LoVo (cell line): ENCODE measurements at regions not wholly inside any gene's neighbourhood (a gene's known extent, or its start where the extent isn't known, plus 50 kb on each side); places are given as distances from the start of the nearest gene placed in this dataset.

ENCODE experiments used
- DNase-seq: peaks from one replicate; pipeline ENCODE4 v3.0.0-alpha.2; 2016; ENCODE audit warnings: low spot score

DNA sequence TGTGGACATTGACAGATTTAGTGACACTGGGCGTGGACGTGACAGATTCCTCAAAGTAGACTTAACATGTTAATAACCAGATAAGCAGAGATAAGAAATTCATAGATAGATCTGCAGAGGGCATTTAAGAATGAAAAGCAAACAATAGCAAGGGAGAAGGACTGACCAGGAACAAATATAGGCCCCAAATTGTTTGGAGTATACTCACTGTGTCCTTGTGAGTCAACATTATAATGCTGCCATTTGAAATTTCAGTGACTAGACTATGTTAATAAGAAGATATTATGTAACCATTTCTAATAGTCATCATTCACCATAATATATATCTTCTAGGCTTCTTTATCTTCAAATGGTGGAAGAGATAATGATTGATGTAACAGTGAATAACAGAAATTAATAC lies 78.1 kb upstream of the SLC38A11 start:
- no peak for DNase-seq

DNA sequence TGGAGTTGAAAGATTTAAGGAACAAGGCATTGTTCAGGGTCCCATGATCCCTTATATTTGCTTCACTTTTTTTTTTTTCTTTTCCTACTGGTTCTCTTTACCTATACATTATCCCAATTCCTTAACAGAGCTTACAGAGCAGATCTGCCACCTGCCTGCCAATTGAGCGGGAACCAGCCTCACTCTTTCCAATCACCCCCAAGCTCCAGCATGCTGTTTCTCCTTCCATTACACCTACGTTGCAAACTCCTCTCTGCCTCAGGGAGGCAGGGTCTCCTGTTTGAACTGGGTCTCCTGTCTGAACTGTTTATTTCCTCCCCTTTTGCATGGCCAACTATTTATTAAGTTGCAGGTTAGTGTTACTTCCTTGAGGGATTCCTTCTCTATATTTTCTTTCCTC lies 77.2 kb upstream of the SLC38A11 start:
- DNase-seq, result no peak

DNA sequence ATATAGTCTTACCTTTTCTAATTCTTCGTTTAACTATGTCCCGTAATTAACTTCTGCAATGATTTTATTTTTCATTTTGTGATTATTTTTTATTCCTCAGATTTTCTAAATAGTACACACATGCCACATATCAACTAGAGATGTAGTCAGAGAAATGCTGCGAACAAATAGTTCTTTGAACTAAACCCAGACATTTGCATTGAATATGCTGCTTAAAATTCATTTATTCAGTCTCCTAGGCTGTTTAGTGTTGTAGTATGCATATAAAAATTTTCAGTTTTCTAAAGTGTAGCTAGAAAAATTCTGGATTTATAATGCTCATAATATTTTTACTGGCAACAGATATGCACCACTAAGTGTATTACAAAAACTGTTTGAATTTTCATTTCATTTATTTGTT lies 68.9 kb upstream of the SLC38A11 start:
- DNase-seq, result no peak

DNA sequence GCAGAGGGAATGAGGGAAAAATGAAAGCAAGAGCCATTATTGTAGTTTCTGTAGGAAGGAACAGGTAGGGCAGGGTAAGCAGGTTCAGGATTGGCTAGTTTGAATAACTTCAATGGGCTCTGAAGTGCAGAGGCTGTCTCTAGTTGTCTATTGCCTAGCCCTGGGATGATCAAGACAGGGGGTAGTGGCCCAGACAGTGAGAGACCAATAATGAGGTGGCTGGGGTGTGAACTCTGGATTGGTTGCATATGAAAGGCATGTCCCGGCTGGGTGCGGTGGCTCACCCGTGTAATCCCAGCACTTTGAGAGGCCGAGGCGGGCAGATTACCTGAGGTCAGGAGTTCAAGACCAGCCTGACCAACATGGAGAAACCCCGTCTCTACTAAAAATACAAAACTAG lies 67.5 kb upstream of the SLC38A11 start:
- no peak for DNase-seq

DNA sequence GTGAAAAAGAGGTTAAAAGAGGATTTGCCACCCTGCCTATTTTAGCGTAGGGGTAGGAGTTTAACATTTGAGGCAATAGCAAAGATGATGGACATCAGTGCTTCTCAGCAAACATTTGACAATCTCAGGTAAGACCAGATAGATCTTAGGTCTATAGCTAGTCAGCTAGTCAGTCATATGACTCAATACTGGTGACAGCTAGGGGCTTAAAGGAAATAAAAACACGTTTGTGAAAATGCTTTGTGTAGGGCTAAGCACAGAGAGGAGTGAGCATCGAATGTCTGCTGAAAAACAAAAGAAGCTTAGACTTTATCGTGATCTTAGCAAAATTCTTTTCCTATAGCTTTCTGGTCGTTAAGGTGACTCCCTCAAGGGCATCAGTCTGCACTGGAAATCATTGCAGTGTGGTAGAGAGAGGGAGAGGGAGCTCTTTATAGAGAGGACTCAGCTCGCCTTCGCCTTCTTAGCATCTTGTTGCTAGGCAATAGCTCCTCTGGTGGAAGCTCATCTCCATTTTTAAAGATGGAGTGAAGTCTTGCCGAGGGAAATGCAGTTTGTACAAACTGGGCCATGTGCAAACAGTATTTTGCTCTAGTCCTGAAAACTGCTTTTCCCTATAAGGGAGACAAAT lies 62.8 kb upstream of the SLC38A11 start:
- DNase-seq, result no peak

DNA sequence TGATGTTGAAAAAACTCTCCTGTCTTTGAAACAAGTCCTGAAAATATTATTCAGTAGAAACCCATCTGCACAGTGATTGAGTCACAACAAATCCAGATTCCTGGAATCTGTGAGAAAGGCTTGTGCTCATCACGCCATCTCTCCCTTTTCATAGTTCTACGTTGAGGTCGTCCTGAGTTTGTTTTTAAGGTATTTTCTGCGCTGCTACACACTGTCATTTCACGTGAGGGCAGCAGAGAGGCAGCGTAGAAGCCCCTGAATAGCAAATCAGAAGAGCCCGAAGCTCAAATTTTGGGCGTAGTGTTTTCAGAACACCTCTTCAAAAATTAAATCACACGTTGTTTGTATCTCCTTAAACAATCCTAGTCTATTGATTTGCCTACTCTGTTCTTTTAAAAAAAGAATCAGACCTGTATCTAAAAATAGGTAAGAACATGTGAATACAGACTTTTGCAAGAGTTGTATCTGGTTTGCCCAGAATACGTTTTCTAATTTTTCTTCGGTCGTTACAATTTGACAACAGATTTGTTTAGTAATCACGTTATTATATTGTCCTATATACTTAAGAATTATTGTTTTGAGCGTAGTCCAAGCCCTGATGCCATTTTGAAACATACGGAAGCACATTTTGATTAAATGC lies 61.6 kb upstream of the SLC38A11 start:
- DNase-seq, result peak; percentile 46

DNA sequence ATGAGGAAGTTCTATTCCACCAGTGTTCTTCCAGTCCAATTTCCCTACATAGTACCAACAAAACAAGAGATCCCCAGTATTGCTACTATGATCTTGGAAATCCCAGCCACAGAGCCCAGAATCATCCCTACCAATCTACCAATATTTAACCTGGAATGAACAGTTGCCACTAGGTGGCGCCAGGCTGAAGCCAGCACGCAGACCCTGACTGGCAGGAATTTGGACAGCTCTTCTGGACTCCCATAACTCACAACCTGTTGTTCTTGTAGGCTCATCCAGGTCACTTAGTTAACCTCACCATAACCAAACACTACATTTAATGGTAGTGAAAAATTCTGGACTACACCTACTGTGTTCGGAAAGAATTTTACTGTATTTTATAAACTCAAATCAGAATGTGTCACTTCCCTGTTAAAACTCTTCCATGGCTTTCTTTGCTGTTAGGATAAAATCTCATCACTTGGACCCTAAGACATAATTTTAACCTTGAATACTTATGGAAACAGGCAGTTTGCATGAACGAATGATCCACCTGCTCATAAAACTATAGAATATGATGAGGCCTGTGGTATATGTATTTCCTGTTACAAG lies 59.8 kb upstream of the SLC38A11 start:
- peak; percentile 62 for DNase-seq

DNA sequence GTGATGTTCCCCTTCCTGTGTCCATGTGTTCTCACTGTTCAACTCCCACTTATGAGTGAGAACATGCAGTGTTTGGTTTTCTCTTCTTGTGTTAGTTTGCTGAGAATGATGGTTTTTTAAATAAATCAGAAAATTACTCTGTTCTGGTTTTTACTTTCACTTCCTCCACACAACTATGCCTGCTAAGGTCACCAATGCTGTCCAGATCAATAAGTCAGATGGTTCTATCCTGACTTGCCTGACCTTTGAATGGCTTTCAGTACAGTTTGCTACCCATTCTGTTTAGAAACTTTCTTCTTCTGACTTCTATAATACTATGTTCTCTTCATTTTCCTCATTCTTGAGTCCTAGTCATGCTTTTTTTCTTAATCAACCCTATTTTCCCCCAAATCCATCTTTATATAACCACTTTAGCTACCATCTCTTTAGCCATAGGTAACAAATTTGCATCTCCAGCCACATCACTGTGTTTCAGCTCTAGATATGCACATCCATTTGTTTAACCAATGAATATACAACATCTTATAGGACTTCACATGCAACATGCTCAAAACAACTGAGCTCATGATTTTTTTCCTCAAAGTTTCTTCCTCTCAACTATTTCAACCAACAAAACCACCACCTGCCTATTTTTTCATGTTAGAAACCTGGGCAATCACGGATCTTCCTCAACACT lies 58.8 kb upstream of the SLC38A11 start:
- DNase-seq, result no peak

DNA sequence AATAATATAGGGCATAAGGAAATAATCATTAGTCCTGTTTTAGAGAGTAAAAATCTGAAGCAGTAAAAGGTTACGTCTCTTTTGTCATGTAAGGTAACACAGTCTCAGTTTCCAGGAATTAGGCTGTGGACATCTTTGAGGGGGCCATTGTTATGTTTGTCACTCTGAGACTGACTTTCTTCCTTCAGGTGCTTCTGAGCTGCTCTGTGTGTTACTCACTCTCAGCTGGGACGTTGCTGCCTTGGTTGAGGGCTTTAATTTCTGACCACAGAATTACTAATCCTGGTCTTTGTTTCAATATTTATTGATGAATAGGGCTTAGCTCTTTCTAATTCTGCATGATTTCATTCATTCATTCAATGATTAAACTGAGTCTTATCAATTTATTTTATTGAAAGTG lies 55.9 kb upstream of the SLC38A11 start:
- no peak for DNase-seq

DNA sequence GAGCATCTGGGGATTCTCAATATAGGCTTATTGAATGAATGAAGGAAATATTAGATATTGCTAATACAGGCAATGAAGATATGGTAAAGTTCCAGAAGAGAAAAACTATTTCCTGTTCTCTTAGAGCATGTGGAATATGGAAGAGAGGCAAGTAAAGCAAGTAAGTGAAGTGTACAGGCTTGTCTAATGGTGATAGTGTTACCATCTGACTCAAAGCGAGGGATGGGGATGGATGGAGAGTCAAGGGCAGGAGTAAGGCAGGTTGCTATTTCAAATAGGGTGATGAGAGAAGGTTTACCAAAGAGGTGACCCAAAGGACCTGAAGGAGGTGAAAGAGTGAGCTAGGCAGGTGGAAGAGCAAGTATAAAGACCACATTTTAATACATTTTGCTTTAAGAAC lies 55.2 kb upstream of the SLC38A11 start:
- DNase-seq, result no peak

DNA sequence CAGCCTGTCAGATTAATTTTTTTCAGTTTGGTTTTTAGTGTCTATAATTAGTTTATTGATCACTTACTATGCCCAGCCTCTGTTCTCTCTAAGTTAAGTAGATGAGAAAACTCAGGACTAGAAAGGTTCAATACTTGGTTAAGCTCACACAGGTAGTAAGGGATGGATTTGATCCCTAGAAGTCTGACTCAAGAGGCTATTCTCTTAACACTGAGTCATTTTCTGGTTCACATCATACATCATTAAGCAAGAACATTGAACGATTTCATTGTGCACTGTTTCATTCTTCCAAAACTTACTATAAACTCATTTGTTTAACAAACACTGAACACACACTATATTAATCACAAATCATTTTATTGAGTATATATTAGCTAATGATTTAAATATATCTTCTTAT lies 54.1 kb upstream of the SLC38A11 start:
- DNase-seq, result no peak

DNA sequence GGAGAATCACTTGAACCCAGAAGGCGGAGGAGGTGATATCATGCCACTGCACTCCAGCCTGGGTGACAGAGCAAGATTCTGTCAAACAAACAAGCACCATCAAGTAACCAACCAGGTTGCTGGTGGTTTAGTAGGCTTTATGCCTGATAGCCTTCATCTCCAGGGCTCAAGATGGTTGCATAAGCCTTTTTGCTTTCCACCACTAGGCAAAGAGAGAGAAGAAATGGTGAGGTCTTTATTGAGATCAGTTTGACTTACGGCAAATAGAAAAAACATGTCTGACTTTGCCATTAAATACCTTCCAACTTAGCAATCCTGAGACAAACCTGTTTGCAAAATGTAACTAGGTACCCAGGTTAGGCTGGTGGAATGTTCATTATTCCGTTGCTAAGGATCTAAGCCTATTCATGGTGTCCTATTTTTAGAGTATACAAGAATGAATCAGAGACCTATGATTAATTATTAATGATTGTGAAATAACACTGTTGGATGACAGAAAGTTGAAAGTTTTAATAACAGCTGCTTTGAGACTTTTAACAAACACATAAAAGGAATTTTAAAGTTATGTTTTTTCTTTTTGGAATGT lies 53.5 kb upstream of the SLC38A11 start:
- no peak for DNase-seq

DNA sequence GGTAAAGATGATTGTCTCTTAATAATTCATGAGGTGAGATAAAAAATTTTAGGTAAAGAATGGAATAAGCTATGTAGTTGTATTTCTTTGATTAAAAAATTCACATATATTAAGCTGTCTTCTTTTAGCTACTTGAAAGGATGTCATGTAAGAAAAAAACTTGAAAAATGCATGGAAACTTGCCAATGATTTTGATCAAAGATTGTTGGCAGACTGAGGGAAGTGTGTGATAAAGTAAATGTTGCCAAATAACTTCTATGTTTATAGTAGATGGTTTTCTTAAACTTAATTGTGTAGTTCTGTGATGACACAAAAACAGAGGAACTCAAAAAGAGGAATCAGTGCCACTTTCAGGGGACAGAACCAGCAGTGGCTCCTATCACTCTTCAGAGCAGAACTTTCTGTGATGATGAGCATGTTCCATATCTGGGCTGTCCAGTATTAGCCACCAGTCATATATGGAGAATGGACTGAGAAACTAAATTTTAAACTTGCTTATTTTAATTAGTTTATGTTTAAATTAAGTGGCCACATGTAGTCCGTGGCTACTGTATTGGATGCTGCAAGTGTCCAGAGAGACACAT lies 51.9 kb upstream of the SLC38A11 start:
- DNase-seq, result no peak
